ENCODE measurements at regions not wholly inside any gene's neighbourhood (a gene's known extent, or its start where the extent isn't known, plus 50 kb on each side); places are given as distances from the start of the nearest gene placed in this dataset.

- TF ChIP-seq ATF1 (CRISPR knock-in tag; IDR thresholded peaks at IDR 0.05) (no peak), ATF1 (tag; IDR thresholded peaks at IDR 0.05) (no peak), HEY1 (CRISPR knock-in tag; IDR thresholded peaks at IDR 0.05; ENCODE audit: borderline replicate concordance) (no peak)
Measured at GRCh38 chr18:4762330-4762729, 307.2 kb upstream of the DLGAP1 start (continued).

- no TSS peak for BruUV-seq (replicated peaks)
- in situ Hi-C loops (cut with MboI): no loop called here
- H3K36me3 ChIP-seq (ENCODE audit: control insufficient read depth, insufficient read depth, low read length): no peaks in the 10 kb centered on the region
- H3K4me1 ChIP-seq (replicated peaks in 1 of 2; ENCODE audit: control insufficient read depth in 2 of 2, insufficient read depth in 2 of 2, low read length in 2 of 2): no peaks in the 10 kb centered on the region
- H3K4me3 ChIP-seq: no peak overlapping the region
- intact Hi-C loops (cut with micrococcal nuclease): no loop called here
- H3K27ac ChIP-seq (ENCODE audit: extremely low read depth, low read depth, low read length): no peak overlapping the region
- H3K9me3 ChIP-seq (replicated peaks; ENCODE audit: control insufficient read depth, insufficient read depth, low read depth, low read length): no peaks in the 10 kb centered on the region; the same call in 1 of the 2 replicates
- no peak overlapping the region for H3K4me2 ChIP-seq (ENCODE audit: insufficient read depth, low read length)
- DNase-seq (ENCODE audit: extremely low read depth in 1 of 4, low spot score in 3 of 4) (no peak), FAIRE-seq (no peak), ATAC-seq (no peak)
- no peak overlapping the region for H3K9ac ChIP-seq (ENCODE audit: insufficient read depth in 1 of 2, low read depth in 2 of 2, low read length in 2 of 2)
- no peak overlapping the region for H2AFZ ChIP-seq (ENCODE audit: low read depth, low read length)
- 0% methylated on average over 4 of the region's 4 CpGs for WGBS (ENCODE audit: insufficient coverage, low coverage, missing lambda C conversion rate)
- CTCF ChIA-PET (ENCODE audit: low intra/inter-chr PET ratio): no interaction called here
- no peaks in the 10 kb centered on the region for H3K79me2 ChIP-seq (ENCODE audit: control insufficient read depth, insufficient read depth, low read length)
- POLR2A ChIA-PET: interaction anchor here (0.7 kb wide), 1 partner anchor 43 kb away, joined by 3 read pairs; no protein-coding TSS in a partner anchor
- H3K27me3 ChIP-seq (ENCODE audit: control insufficient read depth in 2 of 2, insufficient read depth in 2 of 2, low read length in 2 of 2): no peaks in the 10 kb centered on the region
- H4K20me1 ChIP-seq (replicated peaks; ENCODE audit: control insufficient read depth, insufficient read depth, low read length): no peaks in the 10 kb centered on the region
- no peak for TF ChIP-seq DNMT1 (IDR thresholded peaks at IDR 0.05)
- TF ChIP-seq EHMT2 (IDR thresholded peaks at IDR 0.05): no peak
- no peak for TF ChIP-seq THRB (CRISPR knock-in tag; conservative IDR thresholded peaks at IDR 0.05)
- TF ChIP-seq TEAD4 (IDR thresholded peaks at IDR 0.05; ENCODE audit: low read length): no peak
- no peak for TF ChIP-seq TEAD4 (CRISPR knock-in tag; IDR thresholded peaks at IDR 0.05; ENCODE audit: borderline replicate concordance)
- TF ChIP-seq MEF2A (IDR thresholded peaks at IDR 0.05; ENCODE audit: control insufficient read depth, low read depth, low read length): no peak
- no peak for TF ChIP-seq HLTF (IDR thresholded peaks at IDR 0.05)
- no peak for TF ChIP-seq ZNF507 (tag; conservative IDR thresholded peaks at IDR 0.05)
- no peaks in the 10 kb centered on the region for H3K9me1 ChIP-seq (ENCODE audit: control insufficient read depth, insufficient read depth, low read length)
Measured at GRCh38 chr18:4758980-4759379, 303.9 kb upstream of the DLGAP1 start.
